Endodermal cell (in vitro differentiated cells): ENCODE measurements at regions not wholly inside any gene's neighbourhood (a gene's known extent, or its start where the extent isn't known, plus 50 kb on each side); places are given as distances from the start of the nearest gene placed in this dataset.
A peak's percentile ranks its signal among the peaks of the same experiment; 100 is the strongest.

ENCODE experiments used
- DNase-seq: peaks from one replicate; pipeline ENCODE4 v3.0.0-alpha.2; 2017
- H3K27ac ChIP-seq: 2 replicates; pipeline ENCODE4 v1.5.1; 2013; ENCODE audit warnings: mild to moderate bottlenecking, low read depth, low read length, moderate library complexity
- H3K27me3 ChIP-seq: 2 replicates; pipeline ENCODE4 v1.6.1; 2013; ENCODE audit warnings: mild to moderate bottlenecking, low read length, moderate library complexity; ENCODE audit not compliant: insufficient read depth, control insufficient read depth, poor library complexity, severe bottlenecking
- H3K36me3 ChIP-seq: 2 replicates; pipeline ENCODE4 v1.7.0; 2013; ENCODE audit warnings: mild to moderate bottlenecking, low read length, moderate library complexity; ENCODE audit not compliant: control insufficient read depth, insufficient read depth
- H3K4me1 ChIP-seq: one replicate; pipeline ENCODE4 v1.7.0; 2013; ENCODE audit warnings: low read length; ENCODE audit not compliant: control insufficient read depth, insufficient read depth
- H3K4me3 ChIP-seq: 2 replicates; pipeline ENCODE4 v1.5.1; 2013; ENCODE audit warnings: mild to moderate bottlenecking, low read length, moderate library complexity
- H3K9ac ChIP-seq: 2 replicates; pipeline ENCODE4 v1.6.1; 2013; ENCODE audit warnings: mild to moderate bottlenecking, low read length, moderate library complexity; ENCODE audit not compliant: poor library complexity, severe bottlenecking; ENCODE audit errors: extremely low read depth
- H3K9me3 ChIP-seq: 2 replicates; pipeline ENCODE4 v1.6.1; 2013; ENCODE audit warnings: mild to moderate bottlenecking, low read length, moderate library complexity; ENCODE audit not compliant: control insufficient read depth
- H3K27ac Mint-ChIP-seq: 2 replicates; pipeline ENCODE4 v1.8.0; 2020; ENCODE audit warnings: mixed read lengths
- H3K27me3 Mint-ChIP-seq: 2 replicates; pipeline ENCODE4 v1.8.0; 2021; ENCODE audit warnings: mild to moderate bottlenecking, mixed read lengths; ENCODE audit not compliant: insufficient read depth
- H3K36me3 Mint-ChIP-seq: 2 replicates; pipeline ENCODE4 v1.8.0; 2020; ENCODE audit warnings: low read depth, mixed read lengths
- H3K4me1 Mint-ChIP-seq: 2 replicates; pipeline ENCODE4 v1.8.0; 2020; ENCODE audit warnings: mixed read lengths
- H3K4me3 Mint-ChIP-seq: 2 replicates; pipeline ENCODE4 v1.8.0; 2020; ENCODE audit warnings: mild to moderate bottlenecking, moderate library complexity, mixed read lengths
- H3K9me3 Mint-ChIP-seq: 2 replicates; pipeline ENCODE4 v1.8.0; 2020; ENCODE audit warnings: mild to moderate bottlenecking, mixed read lengths
- WGBS, 2 experiments: methylation state at CpG; one replicate each; pipeline versions ENCODE4 v1.1.5 to v1.1.7; 2013; ENCODE audit warnings: missing lambda C conversion rate in 2 of 2, mixed read lengths in 1 of 2; ENCODE audit not compliant: insufficient coverage in 1 of 2, insufficient read length in 1 of 2; 5-methylcytosine and 5-hydroxymethylcytosine counted together
- TF ChIP-seq, protein P1 (sequence below): fragments of 200-600 bp; sonication (generic); conservative IDR thresholded peaks from 2 replicates; pipeline ENCODE4 v1.5.0; 2021; ENCODE audit warnings: antibody characterized with exemption, mild to moderate bottlenecking

DNA sequence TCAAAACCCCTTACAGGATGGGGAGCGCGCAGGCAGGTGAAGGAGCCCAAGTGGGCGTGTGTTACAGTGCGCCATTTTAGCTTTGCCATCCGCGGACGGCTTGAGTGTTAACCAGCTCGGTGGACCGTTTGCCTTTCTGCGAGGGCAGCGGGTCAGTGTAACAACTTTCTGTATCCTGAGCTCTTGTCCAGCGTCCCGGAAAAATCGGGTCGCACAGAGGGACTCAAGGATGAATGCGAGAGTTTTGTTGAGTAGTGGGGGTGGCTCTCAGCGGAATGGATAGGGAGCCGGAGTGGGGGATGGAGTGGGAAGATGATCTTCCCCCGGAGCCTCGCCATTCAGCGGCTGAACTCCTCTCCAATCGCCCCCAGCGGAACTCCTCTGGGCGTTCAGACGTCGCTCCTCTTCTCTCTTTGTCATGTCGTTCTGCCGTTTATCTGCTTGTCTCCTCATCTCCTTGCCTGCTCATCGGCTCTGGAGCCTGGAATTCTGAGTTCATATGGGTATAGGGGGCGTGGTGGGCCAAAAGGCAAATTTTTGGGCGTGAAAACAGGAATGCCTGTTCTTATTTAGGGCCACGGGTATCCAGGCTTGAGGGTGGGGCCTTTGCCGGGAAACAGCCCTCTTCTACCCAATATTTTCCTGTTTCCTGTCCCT is 295.4 kb downstream of the CTH start:
- 75 to 78% methylated on average over 16 to 33 of the region's 33 CpGs for WGBS, 2 experiments
- H3K4me3 Mint-ChIP-seq = peak overlapping the region; percentile 72
- DNase-seq = peak; percentile 81
- Histone ChIP-seq H3K9ac (no peak overlapping the region), H3K36me3 (no peaks in the 10 kb centered on the region), H3K4me1 (no peaks in the 10 kb centered on the region), H3K4me3 (no peak overlapping the region), H3K27ac (no peak overlapping the region), H3K27me3 (no peaks in the 10 kb centered on the region), H3K9me3 (no peaks in the 10 kb centered on the region)
- TF ChIP-seq, protein P1, sequence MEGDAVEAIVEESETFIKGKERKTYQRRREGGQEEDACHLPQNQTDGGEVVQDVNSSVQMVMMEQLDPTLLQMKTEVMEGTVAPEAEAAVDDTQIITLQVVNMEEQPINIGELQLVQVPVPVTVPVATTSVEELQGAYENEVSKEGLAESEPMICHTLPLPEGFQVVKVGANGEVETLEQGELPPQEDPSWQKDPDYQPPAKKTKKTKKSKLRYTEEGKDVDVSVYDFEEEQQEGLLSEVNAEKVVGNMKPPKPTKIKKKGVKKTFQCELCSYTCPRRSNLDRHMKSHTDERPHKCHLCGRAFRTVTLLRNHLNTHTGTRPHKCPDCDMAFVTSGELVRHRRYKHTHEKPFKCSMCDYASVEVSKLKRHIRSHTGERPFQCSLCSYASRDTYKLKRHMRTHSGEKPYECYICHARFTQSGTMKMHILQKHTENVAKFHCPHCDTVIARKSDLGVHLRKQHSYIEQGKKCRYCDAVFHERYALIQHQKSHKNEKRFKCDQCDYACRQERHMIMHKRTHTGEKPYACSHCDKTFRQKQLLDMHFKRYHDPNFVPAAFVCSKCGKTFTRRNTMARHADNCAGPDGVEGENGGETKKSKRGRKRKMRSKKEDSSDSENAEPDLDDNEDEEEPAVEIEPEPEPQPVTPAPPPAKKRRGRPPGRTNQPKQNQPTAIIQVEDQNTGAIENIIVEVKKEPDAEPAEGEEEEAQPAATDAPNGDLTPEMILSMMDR = no peak
- no peaks in the 10 kb centered on the region for H3K36me3 Mint-ChIP-seq
- peaks cover 4% of the 10 kb centered on the region for H3K4me1 Mint-ChIP-seq
- H3K27ac Mint-ChIP-seq = peak overlapping the region; percentile 83
- no peaks in the 10 kb centered on the region for H3K9me3 Mint-ChIP-seq
- peaks cover 8% of the 10 kb centered on the region for H3K27me3 Mint-ChIP-seq

GRCh38 chr1:70707214-70707613 is 296.1 kb downstream of the CTH start:
- no peak overlapping the region for H3K9ac ChIP-seq
- no peaks in the 10 kb centered on the region for H3K4me1 ChIP-seq
- Mint-ChIP-seq H3K9me3 (no peaks in the 10 kb centered on the region), H3K4me3 (peak overlapping the region; percentile 72), H3K4me1 (peaks cover 4% of the 10 kb centered on the region), H3K27ac (no peak overlapping the region), H3K36me3 (no peaks in the 10 kb centered on the region), H3K27me3 (peaks cover 8% of the 10 kb centered on the region)
- no peak overlapping the region for H3K27ac ChIP-seq
- H3K27me3 ChIP-seq = no peaks in the 10 kb centered on the region
- no peak overlapping the region for H3K4me3 ChIP-seq
- no peak for DNase-seq
- TF ChIP-seq, protein P1 = no peak
- H3K36me3 ChIP-seq = no peaks in the 10 kb centered on the region
- H3K9me3 ChIP-seq = no peaks in the 10 kb centered on the region

DNA sequence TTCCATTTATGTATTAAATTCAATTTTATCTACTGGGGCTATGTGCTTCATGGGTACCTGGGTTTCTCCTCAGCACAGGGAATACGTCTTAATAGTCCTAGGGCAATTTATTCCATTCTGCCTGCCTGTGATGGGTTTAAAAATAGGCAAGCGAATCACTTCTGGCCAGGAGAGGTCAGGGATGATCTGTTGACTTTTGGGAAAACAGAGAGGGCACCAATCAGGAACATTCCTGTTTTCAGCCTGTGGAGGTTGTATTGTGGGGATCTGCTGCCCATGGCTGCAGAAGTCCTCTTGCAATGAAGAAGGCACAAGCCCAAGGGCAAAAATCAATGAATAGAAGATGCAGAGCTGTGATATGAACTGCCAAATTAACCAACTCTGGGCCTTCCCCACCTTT is 303.1 kb downstream of the CTH start:
- 60 to 76% methylated on average over 1 to 2 of the region's 2 CpGs for WGBS, 2 experiments
- Histone ChIP-seq H3K9me3 (no peaks in the 10 kb centered on the region), H3K27me3 (no peaks in the 10 kb centered on the region), H3K9ac (no peak overlapping the region), H3K27ac (no peak overlapping the region), H3K4me1 (no peaks in the 10 kb centered on the region), H3K4me3 (no peak overlapping the region), H3K36me3 (no peaks in the 10 kb centered on the region)
- peaks cover 3% of the 10 kb centered on the region for H3K4me1 Mint-ChIP-seq
- no peaks in the 10 kb centered on the region for H3K27me3 Mint-ChIP-seq
- TF ChIP-seq, protein P1 = peak; percentile 45
- peak; percentile 57 for DNase-seq
- no peaks in the 10 kb centered on the region for H3K9me3 Mint-ChIP-seq
- H3K27ac Mint-ChIP-seq = no peak overlapping the region
- H3K4me3 Mint-ChIP-seq = no peak overlapping the region
- H3K36me3 Mint-ChIP-seq = no peaks in the 10 kb centered on the region
